ENCODE measurements at regions not wholly inside any gene's neighbourhood (a gene's known extent, or its start where the extent isn't known, plus 50 kb on each side); places are given as distances from the start of the nearest gene placed in this dataset.

- no peaks in the 10 kb centered on the region for H4K20me1 ChIP-seq (ENCODE audit: control insufficient read depth, insufficient read depth, low read depth, low read length)
- no peaks in the 10 kb centered on the region for H3K9me3 ChIP-seq (ENCODE audit: control insufficient read depth, insufficient read depth, low read length)
- H3K27me3 ChIP-seq (ENCODE audit: control insufficient read depth, low read length), result no peaks in the 10 kb centered on the region
- H3K79me2 ChIP-seq (ENCODE audit: control insufficient read depth, low read length), result no peaks in the 10 kb centered on the region
- H3K4me3 ChIP-seq (ENCODE audit: low read length), result no peak overlapping the region
- TF ChIP-seq EZH2phosphoT487 (IDR thresholded peaks at IDR 0.05; ENCODE audit: borderline replicate concordance, low read length), result no peak
- no peak for TF ChIP-seq CTCF (IDR thresholded peaks at IDR 0.05; ENCODE audit: low read depth, low read length, poor library complexity, severe bottlenecking)
- H3K36me3 ChIP-seq (ENCODE audit: control insufficient read depth, low read length), result no peaks in the 10 kb centered on the region
- no peak overlapping the region for H3K4me2 ChIP-seq (ENCODE audit: low read length)
- H3K4me1 ChIP-seq (ENCODE audit: control insufficient read depth, low read length), result no peaks in the 10 kb centered on the region
- H3K27ac ChIP-seq (ENCODE audit: low read depth, low read length), result no peak overlapping the region
- H3F3A ChIP-seq (ENCODE audit: control insufficient read depth, insufficient read depth), result no peaks in the 10 kb centered on the region
- no peaks in the 10 kb centered on the region for H3K9me2 ChIP-seq (replicated peaks; ENCODE audit: control insufficient read depth, low read length)
Observed at GRCh38 chr16:85162478-85163277, 50.4 kb upstream of the CIBAR2 start.

GRCh38 chr16:85163278-85164112 lies 51.2 kb upstream of the CIBAR2 start:
- Histone ChIP-seq H3K79me2 (ENCODE audit: control insufficient read depth, low read length) (no peaks in the 10 kb centered on the region), H3K27me3 (ENCODE audit: control insufficient read depth, low read length) (no peaks in the 10 kb centered on the region), H4K20me1 (ENCODE audit: control insufficient read depth, insufficient read depth, low read depth, low read length) (no peaks in the 10 kb centered on the region), H3K4me2 (ENCODE audit: low read length) (no peak overlapping the region), H3F3A (ENCODE audit: control insufficient read depth, insufficient read depth) (no peaks in the 10 kb centered on the region), H3K9me2 (replicated peaks; ENCODE audit: control insufficient read depth, low read length) (no peaks in the 10 kb centered on the region), H3K4me3 (ENCODE audit: low read length) (no peak overlapping the region), H3K4me1 (ENCODE audit: control insufficient read depth, low read length) (no peaks in the 10 kb centered on the region), H3K9me3 (ENCODE audit: control insufficient read depth, insufficient read depth, low read length) (no peaks in the 10 kb centered on the region), H3K36me3 (ENCODE audit: control insufficient read depth, low read length) (no peaks in the 10 kb centered on the region), H3K27ac (ENCODE audit: low read depth, low read length) (no peak overlapping the region)
- TF ChIP-seq EZH2phosphoT487 (IDR thresholded peaks at IDR 0.05; ENCODE audit: borderline replicate concordance, low read length) (no peak), CTCF (IDR thresholded peaks at IDR 0.05; ENCODE audit: low read depth, low read length, poor library complexity, severe bottlenecking) (no peak)

- H3F3A ChIP-seq (ENCODE audit: control insufficient read depth, insufficient read depth), result no peaks in the 10 kb centered on the region
- no peaks in the 10 kb centered on the region for H3K4me1 ChIP-seq (ENCODE audit: control insufficient read depth, low read length)
- H3K9me3 ChIP-seq (ENCODE audit: control insufficient read depth, insufficient read depth, low read length), result no peaks in the 10 kb centered on the region
- no peaks in the 10 kb centered on the region for H3K79me2 ChIP-seq (ENCODE audit: control insufficient read depth, low read length)
- H3K4me2 ChIP-seq (ENCODE audit: low read length), result no peak overlapping the region
- no peaks in the 10 kb centered on the region for H4K20me1 ChIP-seq (ENCODE audit: control insufficient read depth, insufficient read depth, low read depth, low read length)
- no peaks in the 10 kb centered on the region for H3K9me2 ChIP-seq (replicated peaks; ENCODE audit: control insufficient read depth, low read length)
- H3K36me3 ChIP-seq (ENCODE audit: control insufficient read depth, low read length), result no peaks in the 10 kb centered on the region
- no peak overlapping the region for H3K4me3 ChIP-seq (ENCODE audit: low read length)
- H3K27me3 ChIP-seq (ENCODE audit: control insufficient read depth, low read length), result no peaks in the 10 kb centered on the region
- H3K27ac ChIP-seq (ENCODE audit: low read depth, low read length), result no peak overlapping the region
- TF ChIP-seq EZH2phosphoT487 (IDR thresholded peaks at IDR 0.05; ENCODE audit: borderline replicate concordance, low read length) (no peak), CTCF (IDR thresholded peaks at IDR 0.05; ENCODE audit: low read depth, low read length, poor library complexity, severe bottlenecking) (no peak)
Observed at GRCh38 chr16:85164431-85164830, 52.2 kb upstream of the CIBAR2 start.
